Upper lobe of right lung (tissue), 1 donor: ENCODE measurements at regions not wholly inside any gene's neighbourhood (a gene's known extent, or its start where the extent isn't known, plus 50 kb on each side); places are given as distances from the start of the nearest gene placed in this dataset.

Experiments used
- ATAC-seq: fragments of 200-7000 bp; cut with Tn5 transposase; one replicate; pipeline ENCODE4 v1.9.1; 2020; ENCODE audit warnings: mild to moderate bottlenecking, moderate library complexity
- DNase-seq: peaks from one replicate; pipeline ENCODE4 v3.0.0-alpha.2; 2020
- H3K27ac ChIP-seq: fragments of 200-600 bp; one replicate; pipeline ENCODE4 v1.8.0; 2022
- H3K27me3 ChIP-seq: fragments of 200-600 bp; one replicate; pipeline ENCODE4 v1.8.0; 2022; ENCODE audit warnings: mild to moderate bottlenecking
- H3K36me3 ChIP-seq: fragments of 200-600 bp; one replicate; pipeline ENCODE4 v1.8.0; 2022
- H3K4me1 ChIP-seq: fragments of 200-600 bp; one replicate; pipeline ENCODE4 v1.8.0; 2022
- H3K4me3 ChIP-seq: fragments of 200-600 bp; one replicate; pipeline ENCODE4 v1.8.0; 2022; ENCODE audit warnings: mild to moderate bottlenecking
- H3K9me3 ChIP-seq: fragments of 200-600 bp; one replicate; pipeline ENCODE4 v1.8.0; 2022
- intact Hi-C: fragments of 100-400 bp; cut with DNase I; formaldehyde crosslinking; loops from one replicate; pipeline ENCODE4 v1.11.0; 2022
- TF ChIP-seq, protein P1 (sequence below): fragments of 200-600 bp; IDR thresholded peaks from one replicate; pipeline ENCODE4 v1.8.0; 2022; ENCODE audit warnings: antibody characterized with exemption
- donor health status: DM: no; HTN: yes; CAD: no; lungs with severe emphysema.

DNA sequence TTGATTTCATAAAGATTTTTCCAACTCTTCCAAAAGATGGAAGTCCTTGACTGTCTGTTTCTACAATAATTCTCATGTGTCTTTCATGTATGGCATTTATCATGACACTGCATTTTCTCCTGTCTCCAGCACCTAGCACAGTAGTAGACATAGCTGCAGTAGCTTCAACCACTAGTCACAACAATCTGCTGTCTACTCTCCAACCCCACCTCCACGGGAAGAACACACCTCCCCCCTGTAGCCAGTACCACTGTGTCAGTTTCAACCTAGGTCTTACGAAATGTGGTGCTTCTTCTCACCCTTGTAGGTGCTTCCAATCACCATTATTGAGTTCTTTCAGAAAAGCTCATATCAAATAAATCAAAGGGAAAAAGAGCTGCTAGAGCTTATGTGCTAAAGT is 425.1 kb upstream of the ADAMTS5 start:
- Histone ChIP-seq H3K36me3 (no peaks in the 10 kb centered on the region), H3K4me3 (no peak overlapping the region), H3K27ac (no peak overlapping the region), H3K4me1 (no peaks in the 10 kb centered on the region), H3K9me3 (no peaks in the 10 kb centered on the region), H3K27me3 (no peaks in the 10 kb centered on the region)
- DNase-seq (no peak), ATAC-seq (no peak)
- intact Hi-C loops: no loop called here
- TF ChIP-seq, protein P1, sequence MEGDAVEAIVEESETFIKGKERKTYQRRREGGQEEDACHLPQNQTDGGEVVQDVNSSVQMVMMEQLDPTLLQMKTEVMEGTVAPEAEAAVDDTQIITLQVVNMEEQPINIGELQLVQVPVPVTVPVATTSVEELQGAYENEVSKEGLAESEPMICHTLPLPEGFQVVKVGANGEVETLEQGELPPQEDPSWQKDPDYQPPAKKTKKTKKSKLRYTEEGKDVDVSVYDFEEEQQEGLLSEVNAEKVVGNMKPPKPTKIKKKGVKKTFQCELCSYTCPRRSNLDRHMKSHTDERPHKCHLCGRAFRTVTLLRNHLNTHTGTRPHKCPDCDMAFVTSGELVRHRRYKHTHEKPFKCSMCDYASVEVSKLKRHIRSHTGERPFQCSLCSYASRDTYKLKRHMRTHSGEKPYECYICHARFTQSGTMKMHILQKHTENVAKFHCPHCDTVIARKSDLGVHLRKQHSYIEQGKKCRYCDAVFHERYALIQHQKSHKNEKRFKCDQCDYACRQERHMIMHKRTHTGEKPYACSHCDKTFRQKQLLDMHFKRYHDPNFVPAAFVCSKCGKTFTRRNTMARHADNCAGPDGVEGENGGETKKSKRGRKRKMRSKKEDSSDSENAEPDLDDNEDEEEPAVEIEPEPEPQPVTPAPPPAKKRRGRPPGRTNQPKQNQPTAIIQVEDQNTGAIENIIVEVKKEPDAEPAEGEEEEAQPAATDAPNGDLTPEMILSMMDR: no peak

DNA sequence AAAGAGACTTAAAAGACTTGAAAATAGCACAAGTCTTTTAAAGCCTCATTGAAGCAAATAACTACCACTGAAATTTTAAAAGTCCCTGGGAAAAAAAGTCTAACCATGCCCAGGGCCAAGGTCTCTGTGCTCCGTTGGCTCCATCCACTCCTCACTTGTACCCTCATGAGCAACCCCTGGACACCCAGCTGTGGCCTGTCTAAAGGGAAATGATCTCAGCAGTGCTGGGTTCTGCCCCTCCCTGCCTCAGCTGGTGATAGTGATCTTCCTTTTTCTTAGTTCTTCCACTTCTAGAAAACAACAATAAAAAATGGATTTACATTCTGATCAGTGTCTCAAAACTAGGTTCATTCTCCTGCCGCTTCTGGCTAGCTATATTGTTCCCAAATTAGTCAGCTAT is 423.5 kb upstream of the ADAMTS5 start:
- DNase-seq (no peak), ATAC-seq (no peak)
- Histone ChIP-seq H3K36me3 (no peaks in the 10 kb centered on the region), H3K9me3 (no peaks in the 10 kb centered on the region), H3K4me3 (no peak overlapping the region), H3K4me1 (no peaks in the 10 kb centered on the region), H3K27me3 (no peaks in the 10 kb centered on the region), H3K27ac (no peak overlapping the region)
- TF ChIP-seq, protein P1: no peak
- intact Hi-C loops: no loop called here

DNA sequence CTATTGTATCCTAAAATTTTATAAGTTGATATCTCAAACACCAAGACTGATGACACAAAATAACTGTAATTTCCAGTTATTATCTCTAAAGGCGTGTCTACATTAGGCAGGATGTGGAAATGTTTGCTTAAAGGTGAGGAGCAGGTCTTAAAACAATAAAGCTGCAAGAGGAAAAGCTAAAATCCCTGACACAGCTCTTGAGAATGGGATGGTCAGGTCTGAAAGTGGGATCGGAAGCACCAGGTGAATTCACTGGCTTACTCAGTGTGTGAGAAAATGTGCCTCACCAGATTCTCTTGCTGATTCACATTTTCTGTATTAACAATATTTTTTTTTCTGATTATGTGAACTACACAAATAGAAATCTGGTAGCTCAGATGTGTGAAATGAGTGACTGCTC is 421.9 kb upstream of the ADAMTS5 start:
- intact Hi-C loops: no loop called here
- TF ChIP-seq, protein P1: no peak
- DNase-seq (no peak), ATAC-seq (no peak)
- Histone ChIP-seq H3K4me3 (no peak overlapping the region), H3K27me3 (no peaks in the 10 kb centered on the region), H3K9me3 (no peaks in the 10 kb centered on the region), H3K36me3 (no peaks in the 10 kb centered on the region), H3K27ac (no peak overlapping the region), H3K4me1 (no peaks in the 10 kb centered on the region)

DNA sequence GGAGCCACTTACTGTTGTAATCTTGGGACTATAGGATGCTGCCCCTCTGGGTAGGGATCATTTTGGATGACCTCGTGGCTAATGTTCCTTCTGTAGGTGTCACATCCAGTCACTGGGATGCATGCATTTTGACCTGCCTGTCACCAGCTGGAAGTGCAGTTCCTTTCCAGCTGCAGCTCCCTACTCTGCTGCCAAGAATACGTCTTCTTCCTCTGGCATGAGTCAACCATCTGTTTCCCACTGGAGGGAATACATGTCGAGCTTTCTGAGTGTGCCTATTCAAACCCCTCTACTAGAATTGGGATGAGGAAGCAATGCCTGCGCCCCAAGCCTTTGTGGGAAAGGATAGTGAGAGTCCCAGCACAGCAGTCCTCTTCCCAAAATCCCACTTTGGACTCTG is 415.5 kb upstream of the ADAMTS5 start:
- H3K27ac ChIP-seq: no peak overlapping the region
- ATAC-seq (no peak), DNase-seq (no peak)
- no peaks in the 10 kb centered on the region for H3K27me3 ChIP-seq
- intact Hi-C loops: no loop called here
- TF ChIP-seq, protein P1: no peak
- H3K9me3 ChIP-seq: no peaks in the 10 kb centered on the region
- no peaks in the 10 kb centered on the region for H3K4me1 ChIP-seq
- H3K4me3 ChIP-seq: no peak overlapping the region
- no peaks in the 10 kb centered on the region for H3K36me3 ChIP-seq

DNA sequence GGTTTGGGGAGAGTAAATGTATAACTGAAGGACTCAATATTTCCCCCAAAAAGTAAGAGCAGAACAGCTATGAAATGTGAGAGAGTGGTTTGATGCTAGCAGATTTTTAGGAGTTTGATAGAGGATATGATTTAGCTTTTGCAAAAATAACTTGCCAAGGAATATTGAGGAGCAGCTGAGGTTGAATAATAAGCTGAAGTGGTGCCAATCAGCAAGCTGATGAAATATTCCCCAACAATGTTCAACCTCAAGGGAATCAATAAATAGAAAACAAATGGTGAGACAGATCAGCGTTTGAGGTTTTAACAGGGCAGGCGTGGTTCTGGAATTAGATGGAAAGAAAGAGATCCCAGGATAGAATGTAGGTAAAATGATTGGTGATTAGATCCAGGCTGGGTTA is 413.4 kb upstream of the ADAMTS5 start:
- no peak for DNase-seq

DNA sequence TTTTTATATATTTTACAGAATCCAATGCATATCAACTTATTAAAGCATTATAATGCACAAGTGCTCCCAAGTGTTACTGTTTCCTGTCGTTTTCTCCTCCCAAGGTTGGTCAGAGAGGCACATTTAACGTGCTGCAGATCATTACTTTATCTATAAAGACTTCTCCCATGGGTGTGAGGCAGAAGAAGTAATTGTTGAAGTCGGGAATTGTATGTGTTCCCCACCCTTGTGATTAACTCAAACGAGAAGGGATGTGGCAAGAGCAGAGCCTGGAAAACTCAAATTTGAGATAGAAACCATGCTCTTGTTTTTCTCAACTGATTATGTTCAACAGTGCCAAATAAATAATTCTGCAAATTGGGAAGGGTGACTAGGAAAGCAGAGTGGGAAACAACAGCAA is 412.5 kb upstream of the ADAMTS5 start:
- intact Hi-C loops: no loop called here
- no peak for DNase-seq
- Histone ChIP-seq H3K36me3 (no peaks in the 10 kb centered on the region), H3K27ac (no peak overlapping the region), H3K27me3 (no peaks in the 10 kb centered on the region), H3K4me3 (no peak overlapping the region), H3K4me1 (no peaks in the 10 kb centered on the region), H3K9me3 (no peaks in the 10 kb centered on the region)
- ATAC-seq: no peak
- TF ChIP-seq, protein P1: no peak

More for the DNA sequence above, 413.4 kb upstream of the ADAMTS5 start:
- H3K36me3 ChIP-seq: no peaks in the 10 kb centered on the region
- ATAC-seq: no peak
- TF ChIP-seq, protein P1: no peak
- no peak overlapping the region for H3K4me3 ChIP-seq
- no peak overlapping the region for H3K27ac ChIP-seq
- intact Hi-C loops: no loop called here
- no peaks in the 10 kb centered on the region for H3K9me3 ChIP-seq
- no peaks in the 10 kb centered on the region for H3K4me1 ChIP-seq
- no peaks in the 10 kb centered on the region for H3K27me3 ChIP-seq
